CD4-positive, alpha-beta T cell (primary cell): ENCODE measurements at regions not wholly inside any gene's neighbourhood (a gene's known extent, or its start where the extent isn't known, plus 50 kb on each side); places are given as distances from the start of the nearest gene placed in this dataset.
"Not testable (repeated sequence)": the region's sequence is repeated elsewhere in the genome, so short reads cannot be mapped to it uniquely, and the experiment has no call there.

Experiments
- ATAC-seq: fragments of 200-7000 bp; cut with Tn5 transposase; one replicate; pipeline ENCODE4 v1.10.0; 2022; ENCODE audit warnings: mild to moderate bottlenecking; ENCODE audit not compliant: poor library complexity
- CTCF ChIA-PET: fragments of 350-600 bp; sonication (Branson Sonifier 250); formaldehyde crosslinking; loops from one replicate; lab custom pipeline; 2021; ENCODE audit warnings: antibody characterized with exemption, inconsistent platforms; lab: Charles Lee
- POLR2A ChIA-PET: fragments of 350-600 bp; sonication (Branson Sonifier 250); formaldehyde crosslinking; loops from one replicate; lab custom pipeline; 2021; ENCODE audit warnings: antibody characterized with exemption, inconsistent platforms; lab: Charles Lee
- DNase-seq, 14 experiments: peaks; one replicate each; pipeline ENCODE4 v3.0.0-alpha.2; 2013 to 2020; ENCODE audit warnings: mixed read lengths in 2 of 14
- H3K27ac ChIP-seq, 2 donors: one replicate each; pipeline versions ENCODE4 v1.5.1 to v1.7.0; 2013; ENCODE audit warnings: low read length in 2 of 2, low read depth in 1 of 2, mild to moderate bottlenecking in 1 of 2
- H3K27me3 ChIP-seq, 2 experiments: 1 replicate in 1 of 2; 2 replicates in 1 of 2; pipeline versions ENCODE4 v1.6.1 to v1.7.0; 2013; ENCODE audit warnings: low read length in 2 of 2, control low read depth in 1 of 2, mild to moderate bottlenecking in 1 of 2, moderate library complexity in 1 of 2; ENCODE audit not compliant: insufficient read depth in 2 of 2, control insufficient read depth in 1 of 2
- H3K36me3 ChIP-seq: one replicate; pipeline ENCODE4 v1.6.1; 2013; ENCODE audit warnings: low read length, control low read depth; ENCODE audit not compliant: insufficient read depth
- H3K4me1 ChIP-seq: one replicate; pipeline ENCODE4 v1.6.1; 2013; ENCODE audit warnings: low read length, control low read depth; ENCODE audit not compliant: insufficient read depth
- H3K4me3 ChIP-seq: one replicate; pipeline ENCODE4 v1.5.1; 2013; ENCODE audit warnings: mild to moderate bottlenecking, low read length, moderate library complexity
- H3K9me3 ChIP-seq, 2 experiments: 1 replicate in 1 of 2; 2 replicates in 1 of 2; pipeline versions ENCODE4 v1.6.1 to v1.7.0; 2013; ENCODE audit warnings: low read length in 2 of 2, mild to moderate bottlenecking in 2 of 2, control low read depth in 1 of 2, moderate library complexity in 1 of 2; ENCODE audit not compliant: control insufficient read depth in 1 of 2, insufficient read depth in 1 of 2
- H3K27ac Mint-ChIP-seq: one replicate; pipeline ENCODE4 v1.8.0; 2020; ENCODE audit warnings: mixed read lengths
- H3K27me3 Mint-ChIP-seq: one replicate; pipeline ENCODE4 v1.8.0; 2021; ENCODE audit warnings: mixed read lengths
- H3K36me3 Mint-ChIP-seq: one replicate; pipeline ENCODE4 v1.8.0; 2021; ENCODE audit warnings: low read depth, mixed read lengths
- H3K4me1 Mint-ChIP-seq: one replicate; pipeline ENCODE4 v1.8.0; 2021; ENCODE audit warnings: low read depth, mixed read lengths
- H3K4me3 Mint-ChIP-seq: one replicate; pipeline ENCODE4 v1.8.0; 2020; ENCODE audit warnings: mild to moderate bottlenecking, mixed read lengths
- H3K9me3 Mint-ChIP-seq: one replicate; pipeline ENCODE4 v1.8.0; 2020; ENCODE audit warnings: mixed read lengths
- CTCF ChIP-seq: fragments of 200-600 bp; IDR thresholded peaks from one replicate; pipeline ENCODE4 v1.8.0; 2022; ENCODE audit warnings: antibody characterized with exemption, mild to moderate bottlenecking
- intact Hi-C, 2 experiments: fragments of 100-400 bp; cut with DNase I in 1 of 2; cut with micrococcal nuclease in 1 of 2; formaldehyde crosslinking; loops; one replicate each; pipeline versions ENCODE4 v1.15.1 to v1.9.0; 2023 to 2025; cut with DNase I, micrococcal nuclease

- Histone ChIP-seq H3K9me3 (no peaks in the 10 kb centered on the region), H3K4me1 (no peaks in the 10 kb centered on the region), H3K36me3 (no peaks in the 10 kb centered on the region), H3K4me3 (no peak overlapping the region), H3K27me3 (no peaks in the 10 kb centered on the region), H3K27ac (no peak overlapping the region)
- ATAC-seq, result no peak
- ChIA-PET POLR2A (no interaction called here), CTCF (no interaction called here)
- DNase-seq, result no peak
- Mint-ChIP-seq H3K27ac (no peak overlapping the region), H3K9me3 (peaks cover 3% of the 10 kb centered on the region), H3K4me1 (no peaks in the 10 kb centered on the region), H3K4me3 (no peak overlapping the region), H3K36me3 (no peaks in the 10 kb centered on the region), H3K27me3 (peaks cover 44% of the 10 kb centered on the region)
- intact Hi-C loops, result no loop called here
- TF ChIP-seq CTCF, result no peak
Observed at GRCh38 chr20:48131581-48131980, 346.3 kb upstream of the SULF2 start.

GRCh38 chr20:48129345-48129942 is 344.2 kb upstream of the SULF2 start:
- Histone ChIP-seq H3K9me3 (no peaks in the 10 kb centered on the region), H3K27me3 (no peaks in the 10 kb centered on the region), H3K27ac (no peak overlapping the region), H3K4me1 (no peaks in the 10 kb centered on the region), H3K4me3 (no peak overlapping the region), H3K36me3 (no peaks in the 10 kb centered on the region)
- intact Hi-C loops, result no loop called here
- no peak for ATAC-seq
- Mint-ChIP-seq H3K9me3 (peaks cover 3% of the 10 kb centered on the region), H3K27me3 (peaks cover 28% of the 10 kb centered on the region), H3K4me1 (no peaks in the 10 kb centered on the region), H3K4me3 (no peak overlapping the region), H3K27ac (no peak overlapping the region), H3K36me3 (no peaks in the 10 kb centered on the region)
- TF ChIP-seq CTCF, result no peak
- DNase-seq, result no peak
- POLR2A ChIA-PET, result no interaction called here
- CTCF ChIA-PET, result no interaction called here

- POLR2A ChIA-PET, result no interaction called here
Observed at GRCh38 chr20:48128436-48128835, 343.2 kb upstream of the SULF2 start.

GRCh38 chr20:48127964-48128363 is 342.7 kb upstream of the SULF2 start:
- H3K4me3 Mint-ChIP-seq, H3K4me1 Mint-ChIP-seq, DNase-seq, ATAC-seq, H3K36me3 Mint-ChIP-seq, H3K27ac Mint-ChIP-seq, H3K4me3 ChIP-seq, intact Hi-C loops, H3K36me3 ChIP-seq, H3K9me3 ChIP-seq, H3K27me3 ChIP-seq, H3K27ac ChIP-seq, CTCF ChIA-PET, H3K9me3 Mint-ChIP-seq, H3K4me1 ChIP-seq: not testable (repeated sequence)
- H3K27me3 Mint-ChIP-seq, result peaks cover 15% of the 10 kb centered on the region
- POLR2A ChIA-PET, result interaction anchor here (0.7 kb wide), 1 partner anchor 8 kb away, joined by 4 read pairs; no protein-coding TSS in a partner anchor

More at GRCh38 chr20:48128436-48128835, 343.2 kb upstream of the SULF2 start:
- ATAC-seq, result no peak
- no peak for DNase-seq
- no peak overlapping the region for H3K27ac ChIP-seq
- no peaks in the 10 kb centered on the region for H3K27me3 ChIP-seq
- Mint-ChIP-seq H3K4me1 (no peaks in the 10 kb centered on the region), H3K36me3 (no peaks in the 10 kb centered on the region), H3K27ac (no peak overlapping the region), H3K9me3 (peaks cover 3% of the 10 kb centered on the region), H3K4me3 (no peak overlapping the region), H3K27me3 (peaks cover 20% of the 10 kb centered on the region)
- no peak overlapping the region for H3K4me3 ChIP-seq
- intact Hi-C loops, result no loop called here
- H3K4me1 ChIP-seq, result no peaks in the 10 kb centered on the region
- CTCF ChIA-PET, result no interaction called here
- TF ChIP-seq CTCF, result no peak
- no peaks in the 10 kb centered on the region for H3K9me3 ChIP-seq
- no peaks in the 10 kb centered on the region for H3K36me3 ChIP-seq

GRCh38 chr20:48127133-48127532 is 341.9 kb upstream of the SULF2 start:
- POLR2A ChIA-PET, result interaction anchor here (0.7 kb wide), 1 partner anchor 9 kb away, joined by 4 read pairs; no protein-coding TSS in a partner anchor

More at GRCh38 chr20:48127133-48127532, 341.9 kb upstream of the SULF2 start:
- H3K4me3 ChIP-seq, H3K9me3 Mint-ChIP-seq, H3K36me3 Mint-ChIP-seq, H3K4me1 Mint-ChIP-seq, H3K27ac ChIP-seq, H3K4me1 ChIP-seq, H3K4me3 Mint-ChIP-seq, H3K27me3 ChIP-seq, H3K36me3 ChIP-seq, H3K9me3 ChIP-seq, DNase-seq, ATAC-seq, intact Hi-C loops, CTCF ChIA-PET, H3K27me3 Mint-ChIP-seq, H3K27ac Mint-ChIP-seq: not testable (repeated sequence)
